Glomerular endothelial cell (primary cell): ENCODE measurements at regions not wholly inside any gene's neighbourhood (a gene's known extent, or its start where the extent isn't known, plus 50 kb on each side); places are given as distances from the start of the nearest gene placed in this dataset.
"Not testable (repeated sequence)": the region's sequence is repeated elsewhere in the genome, so short reads cannot be mapped to it uniquely, and the experiment has no call there.

Source experiments
- DNase-seq: peaks from one replicate; pipeline ENCODE4 v3.0.0-alpha.2; 2011; ENCODE audit warnings: low read depth, low spot score; ENCODE audit errors: extremely low read depth

- DNase-seq = no peak
Observed at GRCh38 chr20:50354721-50355589, 155.2 kb upstream of the PTPN1 start.

- DNase-seq = no peak
Observed at GRCh38 chr20:50355590-50356524, 154.3 kb upstream of the PTPN1 start.

GRCh38 chr20:50356525-50356885 lies 153.7 kb upstream of the PTPN1 start:
- DNase-seq = no peak

- DNase-seq = no peak
Observed at GRCh38 chr20:50356962-50357782, 153.0 kb upstream of the PTPN1 start.

- no peak for DNase-seq
Observed at GRCh38 chr20:50357783-50358161, 152.4 kb upstream of the PTPN1 start.

GRCh38 chr20:50358166-50358565 lies 152.0 kb upstream of the PTPN1 start:
- DNase-seq = no peak

- no peak for DNase-seq
Observed at GRCh38 chr20:50358971-50359370, 151.2 kb upstream of the PTPN1 start.

GRCh38 chr20:50359607-50360217 lies 150.5 kb upstream of the PTPN1 start:
- DNase-seq = no peak

- DNase-seq = no peak
Observed at GRCh38 chr20:50360218-50360672, 149.9 kb upstream of the PTPN1 start.

GRCh38 chr20:50360921-50361320 lies 149.3 kb upstream of the PTPN1 start:
- no peak for DNase-seq

GRCh38 chr20:50362177-50362576 lies 148.0 kb upstream of the PTPN1 start:
- not testable (repeated sequence) for DNase-seq

GRCh38 chr20:50363027-50363426 lies 147.2 kb upstream of the PTPN1 start:
- no peak for DNase-seq

GRCh38 chr20:50363479-50363878 lies 146.7 kb upstream of the PTPN1 start:
- DNase-seq = no peak

- no peak for DNase-seq
Observed at GRCh38 chr20:50364542-50364941, 145.6 kb upstream of the PTPN1 start.

GRCh38 chr20:50366270-50367103 lies 143.7 kb upstream of the PTPN1 start:
- peak; percentile 85 for DNase-seq

- no peak for DNase-seq
Observed at GRCh38 chr20:50367104-50367674, 143.0 kb upstream of the PTPN1 start.

- DNase-seq = no peak
Observed at GRCh38 chr20:50367739-50368375, 142.3 kb upstream of the PTPN1 start.

- DNase-seq = no peak
Observed at GRCh38 chr20:50368386-50368785, 141.8 kb upstream of the PTPN1 start.

- no peak for DNase-seq
Observed at GRCh38 chr20:50368813-50369224, 141.4 kb upstream of the PTPN1 start.
